HG03460 (cell line): ENCODE measurements at regions not wholly inside any gene's neighbourhood (a gene's known extent, or its start where the extent isn't known, plus 50 kb on each side); places are given as distances from the start of the nearest gene placed in this dataset.

Source experiments
- ATAC-seq: cut with Tn5 transposase; IDR thresholded peaks from one replicate; pipeline ENCODE4 v1.9.1; 2021; ENCODE audit not compliant: unreplicated experiment

- ATAC-seq: no peak
Observed at GRCh38 chr2:43171789-43172188, 54.6 kb downstream of the ZFP36L2 start.

DNA sequence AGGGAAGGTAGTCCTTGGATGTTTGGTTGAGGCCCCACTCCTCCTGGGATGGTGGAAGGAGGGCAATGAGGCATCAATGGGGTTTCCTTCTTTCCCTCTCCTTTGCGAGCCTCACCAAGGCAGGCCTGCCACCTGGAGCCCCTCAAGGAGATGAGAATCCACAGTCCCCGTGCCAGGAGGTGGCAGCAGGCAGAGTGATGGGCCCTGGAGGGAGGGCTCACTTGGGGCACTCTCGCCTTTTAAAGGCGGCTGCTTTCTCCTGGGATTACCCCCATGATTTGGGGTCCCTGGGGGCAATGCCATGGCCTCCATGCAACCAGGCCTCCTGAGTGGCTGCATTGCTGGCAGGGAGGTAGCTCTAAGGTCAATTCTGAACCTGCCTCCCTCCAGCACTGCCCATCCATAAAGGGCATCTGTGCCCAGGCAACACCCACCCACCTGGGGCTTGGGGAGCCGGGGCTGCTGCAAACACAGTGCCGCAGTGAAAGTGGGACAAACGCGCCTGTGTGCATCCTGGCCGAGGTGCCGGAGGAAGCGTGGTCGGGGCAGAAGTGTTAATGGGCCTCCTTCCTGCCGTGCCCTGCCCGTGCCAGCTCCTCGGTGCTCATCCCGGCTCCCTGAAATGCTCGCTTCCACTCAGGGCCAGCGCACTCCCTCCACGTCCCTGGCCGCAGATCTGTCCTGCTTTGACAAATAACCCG lies 55.9 kb downstream of the ZFP36L2 start:
- no peak for ATAC-seq

DNA sequence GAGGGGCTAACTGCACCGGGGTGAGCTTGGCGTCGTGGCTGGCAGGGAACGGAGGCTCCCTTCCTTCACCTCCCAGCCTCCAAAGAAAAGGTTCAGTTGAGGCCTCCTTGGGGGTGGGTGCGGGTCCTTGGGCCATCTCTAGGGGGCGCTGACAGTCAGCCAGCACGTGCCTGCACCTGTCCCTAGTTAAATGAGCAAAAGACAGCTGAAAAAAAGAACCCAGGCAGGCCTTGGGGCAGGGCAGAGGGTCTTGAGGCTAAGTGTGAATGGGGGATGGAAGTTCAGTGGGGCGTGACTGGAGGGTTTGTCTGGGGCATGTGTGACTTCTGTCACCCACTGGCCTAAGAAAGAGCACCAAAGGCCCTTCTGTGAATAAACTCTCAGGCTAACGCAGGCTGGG lies 56.4 kb downstream of the ZFP36L2 start:
- ATAC-seq: no peak

- no peak for ATAC-seq
Observed at GRCh38 chr2:43169099-43169945, 57.1 kb downstream of the ZFP36L2 start.

GRCh38 chr2:43168016-43168369 lies 58.4 kb downstream of the ZFP36L2 start:
- ATAC-seq: no peak

GRCh38 chr2:43165378-43166069 lies 60.9 kb downstream of the ZFP36L2 start:
- ATAC-seq: no peak

GRCh38 chr2:43164686-43165085 lies 61.7 kb downstream of the ZFP36L2 start:
- no peak for ATAC-seq

GRCh38 chr2:43163584-43164270 lies 62.7 kb downstream of the ZFP36L2 start:
- ATAC-seq: no peak

- no peak for ATAC-seq
Observed at GRCh38 chr2:43162511-43162776, 64.0 kb downstream of the ZFP36L2 start.

- ATAC-seq: no peak
Observed at GRCh38 chr2:43161650-43162510, 64.5 kb downstream of the ZFP36L2 start.

GRCh38 chr2:43160778-43161177 lies 65.6 kb downstream of the ZFP36L2 start:
- no peak for ATAC-seq

DNA sequence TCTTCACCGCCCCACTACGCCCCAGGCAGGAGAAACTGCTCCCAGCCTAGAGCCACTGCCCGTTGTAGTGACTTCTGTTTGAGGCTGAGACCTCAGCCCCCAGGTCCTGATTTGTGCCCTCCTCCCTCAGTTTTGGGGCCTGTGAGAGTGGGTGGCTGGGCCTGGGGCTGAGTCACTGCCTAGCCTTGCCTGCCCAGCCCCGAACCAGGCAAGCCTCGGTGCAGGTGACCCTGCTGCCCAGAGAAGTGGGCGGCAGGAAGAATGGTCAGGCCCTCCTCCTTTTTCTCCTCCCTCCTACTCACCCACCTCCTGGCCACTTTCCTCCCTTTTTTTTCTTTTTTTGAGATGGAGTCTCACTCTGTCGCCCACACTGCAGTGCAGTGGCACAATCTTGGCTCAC lies 66.6 kb downstream of the ZFP36L2 start:
- no peak for ATAC-seq

GRCh38 chr2:43158259-43158880 lies 68.0 kb downstream of the ZFP36L2 start:
- ATAC-seq: peak; percentile 31

- ATAC-seq: no peak
Observed at GRCh38 chr2:43157506-43158246, 68.7 kb downstream of the ZFP36L2 start.

GRCh38 chr2:43155851-43156411 lies 70.5 kb downstream of the ZFP36L2 start:
- no peak for ATAC-seq

- no peak for ATAC-seq
Observed at GRCh38 chr2:43154685-43155084, 71.7 kb downstream of the ZFP36L2 start.

DNA sequence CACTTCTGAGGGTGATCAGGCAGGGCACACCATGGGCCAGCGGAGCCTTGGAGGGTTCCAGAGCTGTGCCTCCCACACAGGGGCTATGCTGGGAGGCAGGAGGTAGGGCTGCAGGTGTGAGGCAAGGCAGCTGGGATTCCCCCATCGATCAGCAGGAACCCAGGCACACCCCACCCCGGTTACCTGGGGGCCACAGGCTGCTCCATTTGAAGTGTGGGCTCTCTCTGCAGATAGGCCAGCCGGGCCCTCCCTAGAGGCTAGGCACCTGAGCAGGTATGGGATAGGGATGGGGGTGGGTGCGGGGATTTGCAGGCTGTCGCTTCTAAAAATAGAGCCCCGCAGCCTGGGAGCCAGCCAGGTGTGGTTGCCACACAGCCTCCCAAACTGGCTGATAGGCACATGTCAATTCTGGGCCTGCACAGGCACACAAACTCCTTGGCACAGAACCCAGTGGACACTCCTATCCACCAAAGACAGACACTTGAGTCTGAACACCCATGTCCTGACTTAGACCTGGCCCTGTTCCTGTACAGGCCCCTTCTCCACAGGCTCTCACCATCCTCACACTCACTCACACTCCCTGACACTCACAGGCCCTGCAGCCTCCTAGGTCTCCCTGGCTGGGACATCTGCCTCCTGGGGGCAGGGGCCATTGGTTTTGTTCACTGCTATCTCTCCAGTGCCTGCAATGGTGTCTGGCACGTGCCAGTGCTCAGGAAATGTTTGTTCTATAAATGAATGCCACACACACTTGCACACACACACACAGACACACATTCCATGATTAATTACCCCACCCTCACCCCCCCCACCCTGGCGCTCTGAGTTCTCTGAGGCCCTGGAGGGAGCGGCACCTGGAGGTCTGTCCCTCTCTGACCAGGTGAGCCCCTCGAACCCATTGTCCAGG lies 73.4 kb downstream of the ZFP36L2 start:
- no peak for ATAC-seq

- ATAC-seq: no peak
Observed at GRCh38 chr2:43152186-43152585, 74.2 kb downstream of the ZFP36L2 start.
